Liver (tissue), 3 donors: ENCODE measurements at regions not wholly inside any gene's neighbourhood (a gene's known extent, or its start where the extent isn't known, plus 50 kb on each side); places are given as distances from the start of the nearest gene placed in this dataset.

Experiments
- CTCF ChIP-seq: fragments of 150-350 bp; IDR thresholded peaks from 2 replicates; pipeline ENCODE4 v1.5.1; 2017; ENCODE audit warnings: improper control_type of control experiment, low read depth, low read length; ENCODE audit not compliant: missing input control
- FOXA2 ChIP-seq: IDR thresholded peaks from 2 replicates; pipeline ENCODE4 v1.6.1; 2016; ENCODE audit warnings: antibody characterized with exemption
- RXRA ChIP-seq, 2 donors: IDR thresholded peaks; 2 replicates each; pipeline ENCODE4 v1.6.1; 2017 to 2018; ENCODE audit warnings: antibody characterized with exemption in 2 of 2, mild to moderate bottlenecking in 1 of 2
- donor health status: healthy.
- donor health status: healthy.

GRCh38 chr3:82496890-82497560 lies 735.6 kb upstream of the GBE1 start:
- TF ChIP-seq RXRA (IDR thresholded peaks at IDR 0.05) (no peak), FOXA2 (no peak), CTCF (no peak)
